HFF-Myc (cell line): ENCODE measurements at regions not wholly inside any gene's neighbourhood (a gene's known extent, or its start where the extent isn't known, plus 50 kb on each side); places are given as distances from the start of the nearest gene placed in this dataset.

Experiments used
- DNase-seq: peaks from one replicate; pipeline ENCODE4 v3.0.0-alpha.2; 2011; ENCODE audit warnings: low read depth; ENCODE audit errors: extremely low read depth
- H3K4me3 ChIP-seq: replicated peaks from 2 replicates; pipeline ENCODE4 v1.5.1; 2011; ENCODE audit warnings: low read depth, mild to moderate bottlenecking, control low read depth, low read length
- CTCF ChIP-seq: IDR thresholded peaks from 2 replicates; pipeline ENCODE4 v1.5.1; 2012; ENCODE audit warnings: mild to moderate bottlenecking, low read depth, low read length, control low read depth; ENCODE audit errors: missing control alignments

DNA sequence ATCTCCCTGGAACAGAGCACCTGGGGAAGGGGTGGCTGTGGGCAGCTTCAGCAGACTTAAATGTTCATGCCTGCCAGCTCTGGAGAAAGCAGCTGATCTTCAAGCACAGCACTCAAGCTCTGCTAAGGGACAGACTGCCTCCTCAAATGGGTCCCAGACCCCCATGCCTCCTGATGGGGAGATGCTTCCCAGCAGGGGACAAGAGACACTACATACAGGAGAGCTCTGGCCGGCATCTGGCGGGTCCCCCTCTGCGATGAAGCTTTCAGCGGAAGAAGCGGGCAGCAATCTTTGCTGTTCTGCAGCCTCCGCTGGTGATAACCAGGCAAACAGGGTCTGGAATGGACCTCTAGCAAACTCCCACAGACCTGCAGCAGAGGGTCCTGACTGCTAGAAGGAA, 294.8 kb downstream of the RND3 start:
- DNase-seq: no peak
- no peak overlapping the region for H3K4me3 ChIP-seq
- TF ChIP-seq CTCF: no peak

- DNase-seq: peak; percentile 36
- H3K4me3 ChIP-seq: no peak overlapping the region
- no peak for TF ChIP-seq CTCF
Measured at GRCh38 chr2:150191349-150191748, 296.1 kb downstream of the RND3 start.

DNA sequence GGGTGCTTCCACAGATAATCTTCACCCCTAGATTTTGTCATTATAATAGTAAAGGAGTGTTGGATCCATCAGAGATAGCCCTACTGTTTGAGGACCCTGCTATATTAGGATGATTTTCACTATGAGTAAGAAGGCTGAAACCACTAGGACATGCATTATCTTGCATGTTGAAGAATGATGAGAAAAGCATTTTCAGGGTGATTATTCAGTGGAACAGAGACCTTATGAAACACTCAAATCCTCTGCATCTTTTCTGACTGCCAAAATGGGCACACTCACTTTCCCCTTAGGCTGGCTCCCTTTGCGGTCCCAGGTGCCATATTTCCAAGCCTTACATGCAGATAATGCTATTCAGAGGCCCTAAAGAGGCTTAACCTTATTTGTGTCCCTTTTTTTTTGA, 296.9 kb downstream of the RND3 start:
- H3K4me3 ChIP-seq: no peak overlapping the region
- no peak for TF ChIP-seq CTCF
- DNase-seq: no peak

DNA sequence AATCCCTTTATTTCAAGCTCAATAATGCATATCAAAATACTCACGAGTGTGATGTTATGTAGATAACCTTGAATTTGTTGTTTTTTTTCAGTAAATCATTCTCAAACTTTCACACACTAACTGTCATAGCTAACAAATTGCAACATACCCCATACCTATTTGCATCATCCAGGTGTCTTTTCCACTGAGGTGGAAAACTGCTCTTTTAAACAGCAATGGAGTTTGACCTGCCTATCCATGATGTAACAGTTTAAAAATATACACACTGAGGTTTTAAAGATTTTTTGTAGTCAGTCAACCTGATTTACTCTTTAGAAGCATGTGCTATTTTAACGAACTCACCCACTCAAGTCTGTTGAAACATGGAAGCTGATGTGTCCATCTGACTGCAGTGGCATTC, 298.7 kb downstream of the RND3 start:
- no peak for DNase-seq
- TF ChIP-seq CTCF: no peak
- no peak overlapping the region for H3K4me3 ChIP-seq

DNA sequence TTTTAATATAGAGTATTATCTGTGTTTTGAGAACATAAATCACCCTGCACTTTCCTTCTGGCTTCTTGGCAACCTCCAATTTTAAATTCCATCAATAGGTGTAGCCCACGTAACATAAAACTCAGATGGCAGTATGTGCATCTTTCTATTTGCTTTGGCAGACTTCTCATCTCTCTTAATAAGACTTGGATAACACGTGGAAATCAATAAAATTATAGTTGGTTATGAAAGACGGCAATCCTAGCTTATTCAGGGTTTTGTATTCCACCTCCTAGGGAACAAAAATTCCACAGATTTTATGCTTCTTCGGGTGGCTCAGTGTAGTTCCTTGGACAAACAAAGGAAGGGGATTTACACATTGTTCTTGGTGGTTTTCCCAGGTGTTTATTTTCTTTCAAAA, 299.3 kb downstream of the RND3 start:
- no peak for TF ChIP-seq CTCF
- no peak for DNase-seq
- H3K4me3 ChIP-seq: no peak overlapping the region

DNA sequence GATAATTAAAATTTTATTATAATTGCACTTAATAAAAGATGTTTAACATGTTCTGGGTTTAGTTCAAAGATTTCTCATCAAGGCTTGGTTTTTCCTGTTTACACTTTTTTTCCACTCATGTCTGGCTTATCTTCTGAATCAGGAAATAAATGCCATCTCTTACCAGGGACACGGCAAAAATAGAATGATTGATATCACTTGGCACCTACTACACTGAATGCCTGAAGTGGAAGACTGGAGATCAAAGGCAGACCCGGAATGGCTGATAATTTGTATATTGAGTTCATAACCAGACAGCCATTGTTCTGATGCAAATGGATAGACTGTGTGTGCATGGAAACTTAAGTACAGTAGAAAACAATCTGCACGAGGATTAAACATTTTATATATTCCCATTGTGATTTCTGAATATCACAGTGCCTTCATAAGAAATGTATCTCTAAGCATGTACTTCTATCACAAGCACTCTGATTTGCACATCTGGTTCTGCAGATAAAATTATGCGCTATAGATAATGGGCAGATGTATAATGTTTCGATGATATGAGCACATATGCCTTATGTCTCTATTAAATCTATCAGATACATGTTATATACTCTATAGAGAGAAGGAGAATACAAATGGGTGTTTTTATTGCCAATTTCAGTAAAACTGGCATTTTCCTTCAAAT, 304.8 kb downstream of the RND3 start:
- TF ChIP-seq CTCF: no peak
- no peak overlapping the region for H3K4me3 ChIP-seq

GRCh38 chr2:150178591-150178990, 308.9 kb downstream of the RND3 start:
- DNase-seq: no peak
- H3K4me3 ChIP-seq: no peak overlapping the region
- no peak for TF ChIP-seq CTCF

More for the DNA sequence above, 304.8 kb downstream of the RND3 start:
- no peak for DNase-seq
